ENCODE measurements at regions not wholly inside any gene's neighbourhood (a gene's known extent, or its start where the extent isn't known, plus 50 kb on each side); places are given as distances from the start of the nearest gene placed in this dataset.
"Not testable (repeated sequence)": the region's sequence is repeated elsewhere in the genome, so short reads cannot be mapped to it uniquely, and the experiment has no call there.

DNA sequence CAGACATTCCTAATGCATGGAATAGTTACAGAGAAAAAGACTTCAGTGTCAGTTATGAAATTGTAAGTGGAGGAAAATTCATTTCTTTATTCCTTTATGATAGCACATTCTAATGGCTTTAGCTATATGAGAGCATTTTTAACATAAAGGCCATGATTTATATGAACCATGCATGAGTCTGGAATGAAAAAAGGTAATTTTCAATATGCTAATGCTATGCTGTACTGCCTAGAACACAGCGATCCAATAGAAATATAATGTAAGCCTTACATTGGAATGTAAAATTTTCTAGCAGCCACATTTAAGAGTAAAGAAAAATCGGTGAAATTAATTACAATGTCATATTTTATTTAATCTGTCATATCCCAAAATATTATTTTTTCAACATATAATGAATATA lies 932.0 kb downstream of the C4orf33 start:
- no peak for DNase-seq

DNA sequence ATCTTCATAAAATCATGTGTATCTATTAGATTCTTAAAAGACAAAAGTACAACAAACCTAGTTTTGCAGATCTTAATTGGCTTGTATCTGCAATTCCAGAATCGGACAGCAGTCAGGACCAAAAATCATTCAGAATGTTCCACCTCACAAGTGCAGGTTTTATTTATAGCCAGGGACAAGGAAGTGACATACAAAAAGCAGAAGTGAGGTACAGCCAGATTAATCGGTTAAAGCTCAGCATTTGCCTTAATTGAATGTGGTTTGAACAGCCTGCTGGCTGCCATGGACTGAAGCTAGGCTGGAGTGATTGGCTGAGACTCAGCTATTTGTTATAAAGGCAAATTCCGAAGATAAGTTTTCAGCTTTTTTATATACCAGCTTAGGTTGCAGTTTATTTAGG lies 932.6 kb downstream of the C4orf33 start:
- DNase-seq = no peak

DNA sequence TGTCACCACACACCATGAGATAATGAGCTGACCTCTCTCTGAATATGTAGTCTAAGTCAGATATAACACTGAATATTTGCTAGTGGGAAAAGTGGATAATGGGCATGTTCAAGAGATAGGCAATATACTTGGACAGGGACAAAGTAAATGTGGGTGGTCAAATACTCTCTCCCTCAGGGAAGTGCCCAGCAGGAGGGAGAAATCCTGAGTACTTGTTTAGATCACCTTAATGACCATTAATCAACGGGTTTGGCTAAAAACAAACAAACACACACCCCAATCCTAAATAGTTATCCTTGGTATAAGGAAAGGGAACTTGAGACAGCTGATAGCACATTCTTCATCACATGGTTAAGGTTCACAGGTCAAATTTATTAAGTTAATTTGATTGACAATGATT lies 933.5 kb downstream of the C4orf33 start:
- DNase-seq = peak in 1 of 2 experiments; percentile 1

DNA sequence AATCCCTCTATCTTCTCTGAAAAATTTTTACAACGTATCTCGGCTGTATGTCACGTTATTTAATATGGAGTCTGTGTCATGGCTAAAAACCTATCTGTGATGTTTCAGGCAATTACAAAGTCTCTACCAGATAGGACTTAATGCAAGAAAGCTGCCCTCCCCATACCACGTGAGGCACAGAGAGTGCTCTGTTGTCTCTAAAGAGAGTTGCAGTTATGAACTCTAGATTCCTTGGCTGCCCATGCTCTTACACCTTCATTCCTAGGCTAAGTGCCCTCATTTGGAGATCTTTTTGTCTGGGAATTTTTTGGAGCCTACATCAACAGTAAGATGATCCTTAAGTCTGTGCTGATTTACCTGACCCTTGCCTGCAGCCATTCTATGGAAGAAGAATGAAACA lies 935.9 kb downstream of the C4orf33 start:
- DNase-seq = no peak

DNA sequence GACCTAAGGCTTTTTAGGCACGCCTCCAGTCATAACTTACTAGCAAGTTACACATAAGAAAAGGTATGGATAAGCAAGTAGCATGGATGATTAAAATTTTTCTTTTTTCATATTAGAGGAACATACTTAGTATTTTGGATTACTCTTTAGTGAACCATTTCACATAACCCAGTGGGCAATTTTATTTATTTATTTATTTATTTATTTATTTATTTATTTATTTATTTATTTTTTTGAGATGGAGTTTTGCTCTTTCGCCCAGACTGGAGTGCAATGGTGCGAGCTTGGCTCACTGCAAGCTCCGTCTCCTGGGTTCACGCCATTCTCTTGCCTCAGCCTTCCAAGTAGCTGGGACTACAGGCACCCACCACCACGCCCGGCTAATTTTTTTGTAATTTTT lies 937.7 kb downstream of the C4orf33 start:
- not testable (repeated sequence) for DNase-seq

DNA sequence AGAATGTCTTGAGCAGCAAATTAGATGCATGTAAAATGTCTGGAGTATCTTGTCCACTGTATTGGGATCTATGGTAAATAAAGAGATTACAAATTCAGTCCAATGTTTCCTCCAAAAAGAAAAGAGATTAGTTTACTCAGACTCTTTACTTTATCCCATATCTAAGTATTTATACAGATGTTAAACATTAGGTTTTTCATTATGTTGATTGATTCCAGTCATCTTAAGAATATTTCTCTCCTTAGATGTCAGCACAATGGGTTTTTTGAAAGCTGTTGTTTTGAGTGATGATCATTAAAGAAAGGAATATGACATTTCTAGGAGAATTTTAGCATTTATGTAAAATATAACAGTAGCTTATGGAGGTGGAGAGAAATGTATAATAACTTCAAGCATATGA lies 938.9 kb downstream of the C4orf33 start:
- no peak for DNase-seq

DNA sequence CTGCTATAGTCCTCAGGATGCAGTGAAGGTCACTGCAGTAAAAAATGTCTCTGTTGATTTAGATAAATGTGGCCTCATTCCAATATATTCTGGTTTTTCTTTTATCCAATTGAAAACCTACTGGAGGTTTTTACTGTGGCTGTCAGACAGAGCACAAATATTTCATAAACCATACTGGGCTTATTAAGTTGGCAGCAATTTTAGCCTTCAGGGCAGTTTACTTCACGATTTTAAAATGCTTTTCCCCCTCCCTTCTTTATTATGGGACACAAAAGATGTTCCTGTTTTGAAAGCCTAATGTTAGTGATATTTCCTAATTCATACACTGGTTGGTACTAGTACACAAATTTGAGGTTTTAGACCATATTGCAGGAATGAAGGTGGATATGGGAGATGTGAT lies 939.4 kb downstream of the C4orf33 start:
- DNase-seq = no peak

DNA sequence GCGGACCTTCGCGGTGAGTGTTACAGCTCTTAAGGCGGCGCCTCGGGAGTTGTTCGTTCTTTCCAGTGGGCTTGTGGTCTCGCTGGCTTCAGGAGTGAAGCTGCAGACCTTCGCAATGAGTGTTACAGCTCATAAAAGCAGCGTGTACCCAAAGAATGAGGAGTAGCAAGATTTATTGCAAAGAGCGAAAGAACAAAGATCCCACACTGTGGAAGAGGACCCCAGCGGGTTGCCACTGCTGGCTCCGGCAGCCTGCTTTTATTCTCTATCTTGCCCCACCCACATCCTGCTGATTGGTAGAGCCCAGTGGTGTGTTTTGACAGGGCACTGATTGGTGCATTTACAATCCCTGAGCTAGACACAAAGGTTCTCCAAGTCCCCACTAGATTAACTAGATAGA lies 941.9 kb downstream of the C4orf33 start:
- not testable (repeated sequence) for DNase-seq

DNA sequence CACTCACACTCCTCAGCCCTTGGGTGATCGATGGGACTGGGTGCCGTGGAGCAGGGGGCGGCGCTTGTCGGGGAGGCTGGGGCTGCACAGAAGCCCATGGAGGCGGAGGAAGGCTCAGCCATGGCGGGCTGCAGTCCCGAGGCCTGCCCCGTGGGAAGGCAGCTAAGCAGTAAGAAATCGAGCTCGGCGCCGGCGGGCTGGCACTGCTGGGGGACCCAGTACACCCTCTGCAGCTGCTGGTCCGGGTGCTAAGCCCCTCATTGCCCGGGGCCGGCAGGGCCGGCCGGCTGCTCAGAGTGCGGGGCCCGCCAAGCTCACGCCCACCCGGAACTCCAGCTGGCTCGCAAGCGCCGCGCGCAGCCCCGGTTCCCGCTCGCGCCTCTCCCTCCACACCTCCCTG lies 942.6 kb downstream of the C4orf33 start:
- not testable (repeated sequence) for DNase-seq

DNA sequence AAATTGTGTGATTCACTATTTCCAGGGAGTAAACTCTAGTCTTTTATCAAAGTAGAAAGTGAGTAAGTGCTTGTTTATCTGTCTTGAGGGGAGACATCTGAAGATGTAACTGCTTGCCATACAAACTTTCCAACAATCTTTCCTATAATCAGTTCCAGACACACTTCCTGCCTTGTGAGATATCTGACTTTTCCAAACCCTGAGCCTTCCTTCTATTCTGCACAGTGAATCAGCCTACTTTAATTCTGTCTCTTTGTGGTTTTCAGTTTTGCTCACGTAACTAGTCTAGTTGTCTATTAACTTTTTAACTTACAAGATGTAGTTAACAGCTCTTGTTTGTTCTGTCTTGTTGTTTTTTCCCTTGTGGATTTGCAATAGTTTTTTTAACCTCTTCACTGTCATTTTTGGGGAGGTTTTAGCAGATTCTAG lies 947.8 kb downstream of the C4orf33 start:
- DNase-seq = no peak

DNA sequence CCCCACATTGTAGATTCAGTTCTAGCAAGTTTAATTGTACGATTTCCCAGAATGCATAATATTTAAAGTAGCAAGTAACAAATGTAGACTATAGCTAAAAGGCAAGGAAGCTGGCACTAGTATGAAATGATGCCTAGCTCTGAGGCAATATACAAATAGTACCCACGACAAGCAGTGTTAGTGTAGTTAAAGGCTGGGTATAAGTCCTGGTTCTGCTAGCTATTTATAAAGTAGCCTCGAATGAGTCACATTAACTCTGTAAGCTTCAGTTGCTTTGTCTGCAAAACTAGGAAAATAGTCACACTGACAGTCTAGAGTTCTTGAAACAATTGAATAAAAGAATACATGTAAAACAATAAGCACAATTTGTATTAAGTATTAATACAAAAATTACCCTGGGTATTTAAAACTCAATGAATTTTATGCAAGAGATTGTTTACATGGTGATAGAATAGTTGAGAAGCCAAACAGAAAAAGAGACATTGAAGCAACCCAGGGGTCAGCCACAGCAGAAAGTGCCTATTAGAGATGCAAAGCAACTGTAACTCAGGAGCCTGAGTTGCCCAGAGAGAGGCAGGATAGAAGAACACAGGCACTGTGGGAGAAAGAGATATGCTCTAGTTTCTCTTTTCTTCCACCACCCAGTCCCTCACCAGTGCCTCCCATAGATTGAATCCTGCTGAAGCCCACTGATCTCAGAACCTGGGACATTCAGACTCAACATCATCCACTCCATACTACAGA lies 949.0 kb downstream of the C4orf33 start:
- no peak for DNase-seq

DNA sequence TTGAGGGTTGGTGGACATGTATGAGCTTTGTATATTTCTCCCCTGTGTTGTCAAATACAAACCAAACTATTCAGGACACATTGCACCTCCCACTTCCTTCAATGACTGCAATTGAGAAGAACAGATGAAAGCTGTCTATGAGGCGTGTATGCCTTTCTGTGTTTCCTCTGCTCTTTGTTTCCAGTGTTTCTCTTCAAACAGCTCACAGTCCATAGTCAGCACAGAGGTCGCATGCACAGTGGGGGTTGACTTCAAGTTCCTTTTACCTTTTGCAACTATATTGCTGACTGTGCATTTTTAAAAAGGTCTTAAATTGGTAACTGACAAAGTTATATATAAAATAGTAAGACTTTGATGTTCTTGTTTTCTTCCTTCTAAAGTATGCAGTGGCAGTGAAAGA lies 957.8 kb downstream of the C4orf33 start:
- peak in 1 of 2 experiments; percentile 3 for DNase-seq

DNA sequence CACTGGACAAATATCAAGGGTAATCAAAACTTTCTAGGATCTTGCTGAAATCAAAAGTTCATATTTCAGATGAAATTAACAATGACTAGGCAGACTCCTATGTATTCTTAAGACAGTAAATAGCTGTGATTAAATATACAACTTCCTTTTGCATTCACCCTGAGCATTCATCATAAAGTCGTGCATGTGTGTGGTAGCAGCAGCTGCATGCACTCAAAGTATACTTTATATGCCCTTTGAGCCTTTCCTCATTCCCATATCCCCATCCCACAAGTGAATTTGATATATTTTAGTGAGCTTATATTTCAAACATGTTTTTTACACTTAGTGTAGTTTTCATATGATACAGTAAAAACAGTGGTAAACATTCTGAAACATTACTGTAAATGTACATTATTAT lies 959.0 kb downstream of the C4orf33 start:
- no peak for DNase-seq

DNA sequence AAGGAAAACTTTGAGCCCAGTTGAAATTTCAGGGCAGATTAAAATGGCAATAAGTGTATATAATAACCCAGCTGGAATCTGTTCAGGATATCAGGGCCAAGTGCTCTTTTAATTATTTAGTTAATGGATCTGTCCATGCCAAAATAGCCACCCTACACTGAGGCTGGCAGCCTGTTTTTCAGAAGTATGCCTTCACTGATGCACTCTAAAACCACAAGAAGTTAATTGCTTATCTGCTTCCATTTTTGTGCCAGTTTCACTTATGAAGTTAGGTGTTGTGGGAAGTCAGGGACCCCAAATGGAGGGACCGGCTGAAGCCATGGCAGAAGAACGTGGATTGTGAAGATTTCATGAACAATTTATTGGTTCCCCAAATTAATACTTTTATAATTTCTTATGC lies 960.3 kb downstream of the C4orf33 start:
- DNase-seq = no peak

DNA sequence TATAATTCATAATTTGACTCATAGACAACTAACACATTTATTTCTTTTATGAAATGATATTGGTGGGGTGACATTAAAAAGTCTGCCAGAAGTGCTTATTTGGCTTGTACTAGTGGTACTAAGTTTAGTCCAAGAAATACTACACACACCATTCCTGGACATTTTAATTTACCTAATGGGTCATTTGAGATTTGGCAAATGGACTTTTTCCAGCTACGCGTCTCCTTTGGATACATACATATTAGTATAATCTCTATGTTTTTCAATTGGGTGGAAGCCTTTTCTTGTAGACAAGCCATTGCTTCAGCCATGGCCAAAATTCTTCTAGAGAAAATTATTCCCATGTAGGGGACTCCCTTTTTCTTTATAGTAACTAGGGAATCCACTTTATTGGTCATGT lies 968.5 kb downstream of the C4orf33 start:
- no peak for DNase-seq

DNA sequence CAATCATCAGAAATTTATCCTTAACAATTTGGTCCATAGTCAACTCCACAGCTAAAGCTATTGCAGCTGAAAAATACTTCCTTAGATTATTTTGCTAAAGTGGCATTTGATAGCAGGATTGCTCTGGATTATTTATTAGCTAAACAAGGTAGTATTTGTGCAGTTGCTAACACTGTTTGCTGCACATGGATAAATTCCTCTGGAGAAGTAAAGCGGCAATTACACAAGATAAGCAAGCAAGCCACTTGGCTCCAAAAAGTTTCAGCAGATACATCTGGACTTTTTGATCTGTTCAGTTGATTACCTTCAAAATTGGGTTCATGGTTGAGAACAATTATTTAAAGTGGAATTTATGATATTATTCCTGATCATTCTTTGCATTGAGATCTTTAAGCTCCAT lies 971.5 kb downstream of the C4orf33 start:
- no peak for DNase-seq

DNA sequence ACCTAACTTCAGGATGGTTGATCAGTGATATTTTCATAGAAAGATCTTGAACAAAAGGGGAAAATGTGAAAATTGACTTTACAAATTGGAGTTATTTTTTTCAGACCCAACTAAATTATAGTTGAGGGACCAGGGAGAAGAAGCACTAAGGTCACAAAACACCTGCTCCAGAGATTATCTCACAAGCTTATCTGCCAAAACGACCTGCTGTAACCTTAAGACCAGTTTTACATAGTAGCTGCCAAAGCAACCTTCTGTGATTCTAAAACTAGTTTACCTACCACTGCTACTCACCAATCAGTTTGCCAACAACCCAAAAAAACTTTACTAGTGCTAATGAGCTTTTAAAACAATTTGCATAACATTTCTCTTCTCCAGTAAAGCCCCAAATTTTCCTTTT lies 972.1 kb downstream of the C4orf33 start:
- no peak for DNase-seq

DNA sequence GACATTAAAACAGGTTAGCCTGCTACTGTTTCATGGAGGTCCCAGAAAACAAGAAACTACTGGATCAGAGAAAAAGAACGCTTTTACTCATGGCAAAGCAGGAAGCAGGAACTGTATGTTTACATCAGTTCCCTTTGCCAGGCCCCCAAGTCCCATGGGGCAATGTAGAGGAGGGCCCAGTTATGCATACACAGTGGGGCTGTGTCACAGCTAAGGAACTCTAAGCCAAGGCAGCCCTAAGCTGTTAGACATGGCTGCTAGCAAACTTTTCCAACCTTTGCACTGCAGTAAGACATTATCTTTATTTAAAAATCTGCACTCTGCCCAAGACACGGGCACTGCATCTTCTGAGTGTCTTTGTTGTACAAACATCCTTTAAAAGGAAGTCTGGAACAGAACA lies 975.8 kb downstream of the C4orf33 start:
- DNase-seq = no peak

DNA sequence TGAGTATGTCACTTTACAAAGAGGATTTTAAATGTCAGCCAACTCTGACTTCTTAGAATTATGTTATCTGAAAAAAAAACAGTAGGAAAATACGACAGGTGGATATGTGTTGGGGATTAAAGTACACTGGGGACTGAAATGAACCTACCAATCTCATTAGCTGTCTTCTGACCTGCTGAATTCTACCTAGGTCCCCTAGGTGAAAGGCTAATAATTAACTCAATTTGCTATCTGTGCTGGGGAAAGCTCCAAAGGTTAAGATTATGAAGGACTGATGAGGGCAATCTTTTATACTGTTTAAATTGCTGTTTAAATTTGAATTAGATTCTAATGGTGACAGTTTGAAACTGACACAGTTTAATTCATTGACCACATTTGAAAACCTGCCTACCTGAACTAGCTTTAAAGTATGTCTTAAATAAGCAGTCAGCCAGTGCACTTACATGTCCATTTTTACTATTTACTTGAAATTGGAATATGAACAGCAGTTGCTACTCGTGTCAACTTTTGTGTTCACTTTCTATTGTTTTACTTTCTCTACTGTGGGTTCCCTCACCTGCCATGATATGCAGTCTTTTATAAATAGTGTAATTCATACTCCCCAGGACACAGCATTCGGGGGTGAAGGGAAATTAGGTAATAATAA lies 977.3 kb downstream of the C4orf33 start:
- no peak for DNase-seq

DNA sequence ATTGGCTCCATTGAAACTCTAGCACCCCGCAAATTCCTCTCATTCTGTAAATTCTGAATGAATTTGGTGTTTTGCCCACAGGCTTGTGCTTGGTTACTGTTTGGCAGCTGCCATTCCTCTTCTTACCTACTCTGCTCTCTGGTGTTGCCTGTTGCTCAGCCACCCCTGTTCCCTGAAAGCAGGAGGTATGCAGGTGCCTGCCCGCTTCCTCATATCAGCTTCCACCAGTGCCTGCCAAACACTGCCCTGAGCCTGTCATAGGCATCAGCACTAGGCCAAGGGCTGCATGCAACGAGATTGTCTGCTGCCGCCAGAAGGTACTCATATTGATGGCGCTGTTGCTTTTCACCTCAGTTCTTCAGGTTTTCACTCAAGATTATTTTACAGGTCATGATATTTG lies 978.1 kb downstream of the C4orf33 start:
- no peak for DNase-seq

DNA sequence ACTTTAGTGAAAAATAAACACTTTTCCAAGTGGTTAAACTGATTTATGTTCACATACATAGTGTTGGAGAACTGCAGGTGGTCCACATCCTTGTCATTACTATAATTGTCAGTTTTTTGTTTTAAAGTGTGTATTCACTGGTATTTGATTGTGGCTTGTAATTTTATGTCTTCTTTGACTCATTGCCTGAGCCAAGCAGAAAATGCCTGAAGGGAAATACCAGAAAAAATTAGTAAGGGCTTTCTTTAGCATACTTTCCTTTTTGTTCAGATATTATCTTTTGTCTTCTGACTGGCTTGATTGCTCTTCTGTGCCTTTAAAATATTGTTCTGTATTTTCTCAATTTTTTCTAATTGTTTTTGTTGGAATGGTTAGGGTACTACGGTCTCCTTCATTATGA lies 981.3 kb downstream of the C4orf33 start:
- peak; percentile 33 to 81 for DNase-seq

DNA sequence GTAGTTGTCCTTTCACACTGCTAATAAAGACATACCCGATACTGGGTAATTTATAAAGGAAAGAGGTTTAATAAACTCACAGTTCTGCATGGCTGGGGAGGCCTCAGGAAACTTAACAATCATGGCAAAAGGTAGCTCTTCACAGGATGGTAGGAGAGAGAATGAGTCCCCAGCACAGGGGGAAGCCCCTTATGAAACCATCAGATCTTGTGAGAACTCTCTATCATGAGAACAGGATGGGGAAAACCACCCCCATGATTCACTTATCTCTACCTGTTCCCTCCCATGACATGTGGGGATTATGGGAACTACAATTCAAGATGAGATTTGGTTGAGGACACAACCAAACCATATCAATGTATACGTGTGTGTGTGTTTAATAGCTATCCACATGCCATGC lies 983.1 kb downstream of the C4orf33 start:
- not testable (repeated sequence) for DNase-seq

DNA sequence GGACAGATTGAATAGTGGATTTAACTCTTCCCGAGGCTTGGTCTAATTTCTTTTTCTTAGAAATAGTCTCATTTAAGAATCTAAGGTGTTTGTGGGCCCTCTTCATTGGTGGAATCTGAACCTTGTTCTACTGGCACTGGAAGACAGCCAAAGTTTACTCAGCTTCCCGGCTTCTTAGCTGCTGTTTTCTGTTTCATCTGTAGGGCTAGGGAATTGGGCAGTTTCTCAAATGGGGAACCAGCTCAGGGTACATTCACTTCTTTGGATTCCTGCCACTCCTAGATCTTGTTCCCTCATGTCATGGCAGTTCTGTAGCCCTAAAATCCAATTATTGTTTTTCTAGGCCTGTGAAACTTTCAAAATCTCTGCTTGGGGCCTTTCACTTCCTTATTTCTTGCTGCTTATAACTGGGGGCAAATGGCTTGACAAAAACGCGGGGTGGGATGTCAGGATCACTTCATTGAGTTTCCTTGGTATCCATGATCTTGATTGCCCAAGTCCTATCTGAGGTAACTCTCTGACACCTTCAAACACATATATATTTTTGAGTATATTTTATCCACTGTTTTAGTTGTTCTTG lies 985.0 kb downstream of the C4orf33 start:
- no peak for DNase-seq

DNA sequence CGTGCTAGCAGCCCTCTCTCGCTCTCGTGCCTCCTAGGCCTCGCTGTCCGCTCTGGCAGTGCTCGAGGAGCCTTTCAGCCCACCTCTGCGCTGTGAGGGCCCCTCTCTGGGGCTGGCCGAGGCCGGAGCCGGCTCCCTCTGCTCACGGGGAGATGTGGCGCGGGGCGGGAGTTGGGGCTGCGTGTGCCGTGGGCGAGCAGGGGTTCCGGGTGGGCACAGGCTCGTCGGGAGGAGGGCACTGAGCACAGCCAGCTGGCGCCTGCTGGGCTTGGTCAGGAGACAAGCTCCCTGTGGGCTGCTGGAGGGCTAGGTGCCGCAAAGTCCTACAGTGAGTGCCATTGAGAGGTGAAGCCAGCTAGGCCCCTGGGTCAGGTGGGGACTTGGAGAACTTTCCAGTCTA lies 994.5 kb downstream of the C4orf33 start:
- DNase-seq = no peak
